T-helper 2 cell (primary cell): ENCODE measurements at regions not wholly inside any gene's neighbourhood (a gene's known extent, or its start where the extent isn't known, plus 50 kb on each side); places are given as distances from the start of the nearest gene placed in this dataset.
"Not testable (repeated sequence)": the region's sequence is repeated elsewhere in the genome, so short reads cannot be mapped to it uniquely, and the experiment has no call there.

ENCODE experiments used
- DNase-seq, 5 experiments: peaks; one replicate each; pipeline versions ENCODE4 v3.0.0 to v3.0.0-alpha.2; 2012 to 2022

GRCh38 chr11:34001557-34002064, 49.9 kb upstream of the CAPRIN1 start:
- DNase-seq: no peak

DNA sequence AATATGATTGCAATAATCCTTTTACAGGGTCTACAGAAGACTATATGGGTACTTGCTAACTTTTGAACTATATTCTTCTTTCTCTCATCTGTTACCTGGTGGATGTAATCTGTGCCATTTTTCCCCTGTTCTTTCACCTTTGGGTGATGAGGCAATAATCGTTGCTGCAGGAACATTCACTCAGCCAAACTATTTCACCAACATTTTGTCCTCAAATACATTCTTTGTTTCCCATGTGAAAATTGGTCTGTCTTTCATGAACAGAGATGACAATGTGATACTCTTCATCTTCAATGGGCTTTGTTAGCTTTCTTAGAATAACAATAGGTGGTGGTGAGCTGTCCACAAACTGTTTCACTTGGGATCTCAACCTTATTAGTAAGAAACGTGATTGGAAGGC, 52.1 kb upstream of the CAPRIN1 start:
- no peak for DNase-seq

- no peak for DNase-seq
These were observed 53.8 kb upstream of the CAPRIN1 start for GRCh38 chr11:33997584-33998251.

DNA sequence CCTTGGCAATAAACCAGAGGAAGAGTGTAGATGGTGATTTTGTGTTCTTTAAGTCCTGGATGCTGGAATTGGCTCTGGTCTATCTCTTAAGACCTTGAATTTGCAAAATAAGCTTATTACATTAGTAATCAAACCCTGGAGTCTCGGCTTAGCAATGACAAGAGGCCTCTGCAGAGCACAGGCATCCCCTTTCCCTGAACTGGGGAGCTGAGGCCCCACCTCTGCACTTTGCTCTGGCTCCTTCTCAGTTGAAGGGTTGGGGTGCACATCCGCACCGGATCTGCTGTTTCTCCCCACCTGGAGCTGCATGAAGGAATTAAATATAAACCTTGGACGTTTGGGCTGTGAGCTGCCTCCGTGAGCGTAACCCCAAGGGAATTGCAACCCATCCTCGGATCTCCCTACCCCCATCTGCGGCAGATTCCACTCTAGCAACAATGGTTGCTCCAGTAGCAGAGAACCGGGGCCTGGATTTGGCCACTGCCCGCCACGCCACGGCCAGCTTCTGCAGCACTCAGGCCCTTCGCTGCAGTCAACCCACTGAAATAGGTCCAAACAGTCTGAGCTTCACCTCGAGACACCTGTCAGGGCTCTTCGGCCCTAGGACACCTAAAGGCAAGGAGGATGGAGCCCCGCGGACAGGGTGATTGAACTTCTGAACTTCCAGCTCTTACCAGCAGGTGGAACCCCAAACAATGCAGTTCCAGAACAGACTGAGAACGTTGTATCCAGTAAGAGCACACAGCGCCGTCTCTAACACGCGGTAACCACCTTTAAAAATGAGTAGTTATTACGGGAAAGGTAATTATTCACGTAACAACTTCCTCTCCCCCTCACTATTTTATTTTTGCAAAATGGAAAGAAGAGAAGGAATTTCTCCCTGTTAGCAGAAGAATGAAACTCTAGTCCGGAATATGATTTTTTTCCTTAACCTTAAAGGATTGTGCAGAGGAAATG, 54.8 kb upstream of the CAPRIN1 start:
- DNase-seq: peak; percentile 10 to 74 (median 50)

DNA sequence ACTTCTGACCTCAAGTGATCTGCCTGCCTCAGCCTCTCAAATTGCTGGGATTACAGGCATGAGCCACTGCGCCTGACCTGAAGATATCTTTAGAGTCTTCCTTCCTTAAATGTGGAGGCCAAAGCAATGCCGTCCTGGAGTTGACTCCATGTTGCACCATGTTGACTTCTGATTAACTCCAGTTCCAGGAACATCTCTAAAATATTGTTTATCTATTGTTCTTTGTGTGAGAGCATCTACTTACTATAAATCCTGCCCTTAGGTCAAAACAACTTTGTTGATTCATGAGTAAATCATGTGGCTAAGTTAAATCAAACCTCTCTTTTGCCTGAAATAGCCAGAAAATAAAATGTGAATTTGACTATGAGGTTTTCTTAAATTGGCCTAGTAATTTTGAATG, 56.6 kb upstream of the CAPRIN1 start:
- no peak for DNase-seq

- DNase-seq: peak in 1 of 5 experiments; percentile 24
These were observed 60.4 kb upstream of the CAPRIN1 start for GRCh38 chr11:33991136-33991535.

- DNase-seq: not testable (repeated sequence)
These were observed 61.4 kb upstream of the CAPRIN1 start for GRCh38 chr11:33990131-33990530.

GRCh38 chr11:33989461-33989860, 62.1 kb upstream of the CAPRIN1 start:
- DNase-seq: no peak

- DNase-seq: no peak
These were observed 62.8 kb upstream of the CAPRIN1 start for GRCh38 chr11:33988586-33989370.

DNA sequence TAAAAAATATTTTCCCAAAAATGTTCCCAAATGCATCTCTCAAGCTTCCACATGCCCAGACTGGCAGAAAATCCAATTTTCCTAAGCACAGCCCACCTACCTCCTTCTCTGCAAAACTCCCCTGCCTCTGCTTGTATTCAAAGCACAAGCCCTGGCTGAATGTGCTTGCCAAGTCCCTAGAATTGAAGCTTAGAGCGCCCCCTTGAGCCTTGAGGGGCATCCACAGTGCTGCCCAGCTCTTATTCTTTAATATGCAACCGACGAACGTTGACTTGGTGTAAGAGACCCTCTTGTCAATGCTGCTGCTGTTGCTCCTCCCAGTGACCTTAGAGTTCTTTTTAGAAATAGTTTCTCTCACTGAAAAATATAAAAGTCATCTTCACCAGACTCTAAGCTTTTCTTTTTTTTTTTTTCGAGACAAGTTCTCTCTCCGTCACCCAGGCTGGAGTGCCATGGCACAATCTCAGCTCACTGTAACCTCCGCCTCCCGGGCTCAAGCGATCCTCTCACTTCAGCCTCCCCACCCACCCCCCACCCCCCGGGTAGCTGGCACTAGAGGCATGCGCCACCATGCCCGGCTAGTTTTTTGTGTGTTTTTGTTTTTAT, 63.5 kb upstream of the CAPRIN1 start:
- peak; percentile 11 to 72 (median 43) for DNase-seq

- DNase-seq: no peak
These were observed 64.0 kb upstream of the CAPRIN1 start for GRCh38 chr11:33987545-33987944.

DNA sequence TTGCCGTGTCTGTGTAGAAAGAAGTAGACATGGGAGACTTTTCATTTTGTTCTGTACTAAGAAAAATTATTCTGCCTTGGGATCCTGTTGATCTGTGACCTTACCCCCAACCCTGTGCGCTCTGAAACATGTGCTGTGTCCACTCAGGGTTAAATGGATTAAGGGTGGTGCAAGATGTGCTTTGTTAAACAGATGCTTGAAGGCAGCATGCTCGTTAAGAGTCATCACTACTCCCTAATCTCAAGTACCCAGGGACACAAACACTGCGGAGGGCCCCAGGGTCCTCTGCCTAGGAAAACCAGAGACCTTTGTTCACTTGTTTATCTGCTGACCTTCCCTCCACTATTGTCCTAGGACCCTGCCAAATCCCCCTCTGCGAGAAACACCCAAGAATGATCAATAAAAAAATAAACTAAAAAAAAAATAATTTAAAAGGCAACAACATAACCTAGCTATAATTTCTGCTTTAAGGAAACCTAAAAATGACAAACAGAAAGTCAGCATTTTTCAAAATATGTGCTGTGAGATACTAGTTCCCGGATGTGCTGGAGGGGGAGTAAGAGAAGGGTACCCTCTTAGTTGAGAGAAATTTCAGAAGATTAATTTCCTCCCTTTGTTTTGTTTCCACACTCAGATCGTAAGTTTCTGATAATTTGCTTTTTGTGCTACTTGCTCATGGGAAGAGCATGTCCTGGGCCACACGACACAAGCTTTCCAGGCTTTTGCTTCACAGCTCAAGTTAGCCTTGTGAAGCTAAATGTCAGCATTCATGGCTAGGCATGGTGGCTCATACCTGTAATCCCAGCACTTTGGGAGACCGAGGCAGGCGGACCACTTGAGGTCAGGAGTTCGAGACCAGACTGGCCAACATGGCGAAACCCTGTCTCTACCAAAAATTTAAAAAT, 64.7 kb upstream of the CAPRIN1 start:
- not testable (repeated sequence) for DNase-seq

DNA sequence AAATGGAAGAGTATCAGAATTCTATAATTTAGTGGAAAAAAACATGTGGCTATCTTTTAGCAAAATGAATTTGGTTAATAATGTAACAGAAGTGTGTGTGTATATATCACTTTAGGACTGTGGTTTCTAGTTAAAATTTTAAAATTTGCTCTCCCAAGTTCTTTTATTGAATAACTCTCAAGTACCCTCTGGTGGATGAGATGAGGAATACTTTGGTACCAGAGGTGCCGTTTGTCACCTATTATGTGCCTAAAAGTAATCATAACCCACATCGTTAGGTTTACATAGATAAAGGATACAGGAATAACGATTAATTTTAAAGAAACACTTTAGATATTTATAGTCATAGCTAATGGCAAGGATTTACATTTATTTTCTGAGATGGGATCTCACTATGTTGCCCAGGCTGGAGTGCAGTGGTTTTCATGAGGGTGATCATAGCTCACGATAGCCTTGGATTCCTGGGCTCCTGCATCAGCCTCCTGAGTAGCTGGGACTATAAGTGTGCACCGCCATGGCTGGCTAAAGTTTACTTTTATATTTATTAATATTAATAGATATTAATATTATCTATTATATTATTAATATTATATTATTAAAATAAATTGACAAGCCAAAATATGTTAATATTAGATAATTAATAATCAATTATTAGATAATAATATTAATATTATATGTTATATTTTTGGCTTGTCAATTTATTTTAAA, 66.7 kb upstream of the CAPRIN1 start:
- DNase-seq: no peak

- no peak for DNase-seq
These were observed 68.9 kb upstream of the CAPRIN1 start for GRCh38 chr11:33982661-33983060.

- no peak for DNase-seq
These were observed 70.6 kb upstream of the CAPRIN1 start for GRCh38 chr11:33980897-33981296.

DNA sequence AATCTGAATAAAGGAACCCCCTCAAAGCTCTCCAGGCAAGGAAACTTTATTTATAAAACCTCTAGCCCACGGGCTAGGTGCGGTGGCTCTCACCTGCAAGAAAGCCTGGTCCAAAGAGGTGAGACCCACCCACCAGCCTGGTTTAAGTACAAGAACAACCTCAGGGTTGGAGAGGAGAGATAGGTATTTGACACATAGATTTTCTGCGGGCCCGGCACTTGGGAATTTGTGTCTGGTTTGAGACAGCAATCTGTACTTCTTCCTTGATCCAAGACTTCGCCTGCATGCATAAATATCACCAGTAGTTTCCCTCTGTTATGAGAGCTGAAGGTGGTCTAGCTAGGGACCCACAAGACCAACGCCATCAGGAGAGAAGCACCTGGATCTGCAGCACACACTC, 73.2 kb upstream of the CAPRIN1 start:
- no peak for DNase-seq

DNA sequence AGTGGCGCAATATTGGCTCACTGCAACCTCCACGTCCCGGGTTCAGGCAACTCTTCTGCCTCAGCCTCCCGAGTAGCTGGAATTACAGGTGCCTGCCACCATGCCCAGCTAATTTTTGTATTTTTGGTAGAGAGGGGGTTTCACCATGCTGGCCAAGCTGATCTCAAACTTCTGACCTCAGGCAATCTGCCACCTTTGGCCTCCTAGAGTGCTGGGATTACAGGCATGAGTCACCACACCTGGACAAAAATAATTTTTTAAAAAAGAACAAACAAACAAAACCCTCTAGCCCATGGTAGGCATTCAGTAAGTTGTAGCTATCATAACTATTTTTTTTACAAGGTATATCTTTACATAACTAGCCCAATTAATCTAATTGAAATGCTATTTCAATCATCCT, 73.9 kb upstream of the CAPRIN1 start:
- DNase-seq: no peak

GRCh38 chr11:33976495-33977199, 74.9 kb upstream of the CAPRIN1 start:
- DNase-seq: no peak

- no peak for DNase-seq
These were observed 76.7 kb upstream of the CAPRIN1 start for GRCh38 chr11:33974804-33975203.

GRCh38 chr11:33971530-33971929, 79.7 kb upstream of the LMO2 start:
- not testable (repeated sequence) for DNase-seq
